HEK293 (cell line): ENCODE measurements at regions not wholly inside any gene's neighbourhood (a gene's known extent, or its start where the extent isn't known, plus 50 kb on each side); places are given as distances from the start of the nearest gene placed in this dataset.

Source experiments
- CTCF ChIP-seq: fragments of 450-650 bp; formaldehyde crosslinking; IDR thresholded peaks from 2 replicates; pipeline ENCODE4 v1.5.1; 2016; ENCODE audit warnings: missing biosample characterization, missing genetic modification characterization
- ZBTB11 ChIP-seq: fragments of 450-650 bp; formaldehyde crosslinking; conservative IDR thresholded peaks from 2 replicates; pipeline ENCODE4 v1.5.1; 2016; ENCODE audit warnings: low read depth, missing biosample characterization, missing genetic modification characterization
- ZNF350 ChIP-seq: fragments of 450-650 bp; formaldehyde crosslinking; IDR thresholded peaks from 2 replicates; pipeline ENCODE4 v1.5.0; 2017; ENCODE audit warnings: missing biosample characterization, mild to moderate bottlenecking, missing genetic modification characterization
- ZNF354C ChIP-seq: fragments of 450-650 bp; formaldehyde crosslinking; IDR thresholded peaks from 2 replicates; pipeline ENCODE4 v1.5.1; 2016; ENCODE audit warnings: missing biosample characterization, missing genetic modification characterization, low read depth, borderline replicate concordance
- ZNF501 ChIP-seq: fragments of 450-650 bp; formaldehyde crosslinking; IDR thresholded peaks from 2 replicates; pipeline ENCODE4 v1.5.1; 2016; ENCODE audit warnings: missing biosample characterization, missing genetic modification characterization
- ZNF544 ChIP-seq: fragments of 450-650 bp; formaldehyde crosslinking; IDR thresholded peaks from 2 replicates; pipeline ENCODE4 v1.5.0; 2017; ENCODE audit warnings: missing biosample characterization, missing genetic modification characterization
- ZNF560 ChIP-seq: fragments of 450-650 bp; formaldehyde crosslinking; IDR thresholded peaks from 2 replicates; pipeline ENCODE4 v1.5.1; 2017; ENCODE audit warnings: missing biosample characterization, missing genetic modification characterization, borderline replicate concordance
- ZNF626 ChIP-seq: fragments of 450-650 bp; sonication (Bioruptor Pico); formaldehyde crosslinking; IDR thresholded peaks from 2 replicates; pipeline ENCODE4 v1.5.1; 2018; ENCODE audit warnings: missing biosample characterization, missing genetic modification characterization, inconsistent platforms
- ZNF707 ChIP-seq: fragments of 450-650 bp; formaldehyde crosslinking; IDR thresholded peaks from 2 replicates; pipeline ENCODE4 v1.5.1; 2016; ENCODE audit warnings: missing biosample characterization, missing genetic modification characterization
- ZNF843 ChIP-seq: fragments of 450-650 bp; formaldehyde crosslinking; IDR thresholded peaks from 2 replicates; pipeline ENCODE4 v1.5.1; 2016; ENCODE audit warnings: missing biosample characterization, missing genetic modification characterization

GRCh38 chr7:53658951-53659350, 623.5 kb downstream of the POM121L12 start:
- TF ChIP-seq CTCF (no peak), ZBTB11 (tag by site-specific recombination) (no peak), ZNF501 (tag by site-specific recombination) (no peak), ZNF707 (tag by site-specific recombination) (no peak), ZNF544 (tag by site-specific recombination) (no peak), ZNF354C (tag by site-specific recombination) (no peak), ZNF843 (tag by site-specific recombination) (no peak), ZNF560 (tag by site-specific recombination) (no peak), ZNF350 (tag by site-specific recombination) (no peak), ZNF626 (tag by site-specific recombination) (no peak)
